SK-N-SH treated with all-trans-retinoic acid at 6 μM for 48 hours (cell line): ENCODE measurements at regions not wholly inside any gene's neighbourhood (a gene's known extent, or its start where the extent isn't known, plus 50 kb on each side); places are given as distances from the start of the nearest gene placed in this dataset.

Source experiments
- ATAC-seq: fragments of 200-7000 bp; cut with Tn5 transposase; 3 replicates; pipeline ENCODE4 v1.9.1; 2020; ENCODE audit warnings: mild to moderate bottlenecking, moderate library complexity
- BACH2 ChIP-seq: fragments of 250-450 bp; sonication (Bioruptor Pico); IDR thresholded peaks from 2 replicates; pipeline ENCODE4 v1.9.0; 2021; ENCODE audit warnings: mild to moderate bottlenecking, borderline replicate concordance
- CSDC2 ChIP-seq: fragments of 250-450 bp; sonication (Bioruptor Pico); IDR thresholded peaks from 2 replicates; pipeline ENCODE4 v1.5.0; 2020; ENCODE audit warnings: mild to moderate bottlenecking, moderate library complexity
- ISL1 ChIP-seq: fragments of 250-450 bp; sonication (Bioruptor Pico); IDR thresholded peaks from 2 replicates; pipeline ENCODE4 v2.1.2; 2022; ENCODE audit warnings: mild to moderate bottlenecking, moderate library complexity
- OSR1 ChIP-seq: fragments of 250-450 bp; sonication (Bioruptor Pico); IDR thresholded peaks from 2 replicates; pipeline ENCODE4 v1.8.0; 2022; ENCODE audit warnings: moderate library complexity, mild to moderate bottlenecking, inconsistent platforms
- PPARA ChIP-seq: fragments of 250-450 bp; sonication (Bioruptor Pico); IDR thresholded peaks from 2 replicates; pipeline ENCODE4 v1.5.0; 2020; ENCODE audit warnings: mild to moderate bottlenecking, borderline replicate concordance
- RARB ChIP-seq: fragments of 250-450 bp; sonication (Bioruptor Pico); IDR thresholded peaks from 2 replicates; pipeline ENCODE4 v1.8.0; 2021; ENCODE audit warnings: mild to moderate bottlenecking, moderate library complexity
- SNAI2 ChIP-seq: fragments of 250-450 bp; sonication (Bioruptor Pico); IDR thresholded peaks from 2 replicates; pipeline ENCODE4 v1.5.0; 2020; ENCODE audit warnings: mild to moderate bottlenecking, moderate library complexity
- TCF4 ChIP-seq: fragments of 250-450 bp; sonication (Bioruptor Pico); IDR thresholded peaks from 2 replicates; pipeline ENCODE4 v1.8.0; 2021; ENCODE audit warnings: mild to moderate bottlenecking, moderate library complexity, borderline replicate concordance
- TOX ChIP-seq: fragments of 250-450 bp; sonication (Bioruptor Pico); IDR thresholded peaks from 2 replicates; pipeline ENCODE4 v1.8.0; 2021; ENCODE audit warnings: mild to moderate bottlenecking, moderate library complexity, borderline replicate concordance
- ZFP3 ChIP-seq: fragments of 250-450 bp; sonication (Bioruptor Pico); IDR thresholded peaks from 2 replicates; pipeline ENCODE4 v1.5.0; 2020; ENCODE audit warnings: mild to moderate bottlenecking, moderate library complexity
- ZFP30 ChIP-seq: fragments of 450-650 bp; formaldehyde crosslinking; IDR thresholded peaks from 2 replicates; pipeline ENCODE4 v1.5.0; 2022; ENCODE audit warnings: mild to moderate bottlenecking, moderate library complexity
- ZNF565 ChIP-seq: fragments of 450-650 bp; formaldehyde crosslinking; conservative IDR thresholded peaks from 2 replicates; pipeline ENCODE4 v1.5.0; 2020; ENCODE audit warnings: low read depth, mild to moderate bottlenecking, moderate library complexity
- ZNF70 ChIP-seq: fragments of 450-650 bp; formaldehyde crosslinking; IDR thresholded peaks from 2 replicates; pipeline ENCODE4 v1.5.0; 2020; ENCODE audit warnings: mild to moderate bottlenecking, moderate library complexity
- ZNF8 ChIP-seq: fragments of 450-650 bp; formaldehyde crosslinking; IDR thresholded peaks from 2 replicates; pipeline ENCODE4 v1.5.0; 2020; ENCODE audit warnings: mild to moderate bottlenecking, moderate library complexity
- TF ChIP-seq, protein P1 (sequence below): fragments of 250-450 bp; sonication (Bioruptor Pico); IDR thresholded peaks from 2 replicates; pipeline ENCODE4 v1.5.1; 2021; ENCODE audit warnings: mild to moderate bottlenecking, moderate library complexity
- TF ChIP-seq, protein P2 (sequence below): fragments of 250-450 bp; sonication (Bioruptor Pico); IDR thresholded peaks from 2 replicates; pipeline ENCODE4 v1.8.0; 2020; ENCODE audit warnings: mild to moderate bottlenecking, moderate library complexity, borderline replicate concordance
- TF ChIP-seq, protein P3 (sequence below): fragments of 250-450 bp; sonication (Bioruptor Pico); IDR thresholded peaks from 2 replicates; pipeline ENCODE4 v1.5.0; 2020; ENCODE audit warnings: mild to moderate bottlenecking, moderate library complexity

DNA sequence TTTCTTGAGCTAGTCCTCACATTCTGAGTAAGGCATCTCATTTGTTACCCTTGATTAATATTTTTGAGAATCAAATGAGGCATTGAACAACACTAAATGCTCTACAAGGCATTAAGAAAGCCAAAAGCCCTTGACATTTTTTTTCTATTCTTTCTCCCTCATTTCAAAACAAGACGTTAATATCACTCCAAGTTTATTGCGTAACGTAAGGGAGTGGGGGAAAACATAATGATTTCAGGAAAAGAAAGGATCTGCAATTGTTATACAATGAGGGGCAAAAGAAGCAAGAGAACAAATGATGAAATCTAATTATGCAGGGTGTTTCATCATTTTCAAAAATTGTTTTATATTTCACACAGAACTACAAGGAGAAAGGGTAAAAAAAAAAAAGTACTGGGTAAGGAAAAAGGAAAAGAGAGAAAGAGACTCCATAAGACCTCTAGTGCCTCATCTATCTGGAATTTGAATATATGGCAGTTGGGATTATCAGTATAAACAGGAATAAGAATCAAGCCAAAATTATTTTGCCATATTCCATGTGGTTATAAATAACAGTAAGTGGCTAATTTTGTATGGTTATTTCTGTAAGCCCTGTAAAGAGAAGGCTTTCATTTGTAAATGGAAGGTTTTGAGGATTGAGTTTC is 163.0 kb downstream of the ABCA8 start:
- ATAC-seq = no peak
- TF ChIP-seq SNAI2 (CRISPR knock-in tag) (no peak), ZNF8 (CRISPR knock-in tag) (no peak), BACH2 (no peak), ZNF70 (CRISPR knock-in tag) (no peak), RARB (CRISPR knock-in tag) (no peak), TCF4 (CRISPR knock-in tag) (no peak), CSDC2 (CRISPR knock-in tag) (no peak), OSR1 (no peak), ISL1 (CRISPR knock-in tag) (no peak), ZFP30 (CRISPR knock-in tag) (no peak), PPARA (no peak)
- TF ChIP-seq, protein P1, sequence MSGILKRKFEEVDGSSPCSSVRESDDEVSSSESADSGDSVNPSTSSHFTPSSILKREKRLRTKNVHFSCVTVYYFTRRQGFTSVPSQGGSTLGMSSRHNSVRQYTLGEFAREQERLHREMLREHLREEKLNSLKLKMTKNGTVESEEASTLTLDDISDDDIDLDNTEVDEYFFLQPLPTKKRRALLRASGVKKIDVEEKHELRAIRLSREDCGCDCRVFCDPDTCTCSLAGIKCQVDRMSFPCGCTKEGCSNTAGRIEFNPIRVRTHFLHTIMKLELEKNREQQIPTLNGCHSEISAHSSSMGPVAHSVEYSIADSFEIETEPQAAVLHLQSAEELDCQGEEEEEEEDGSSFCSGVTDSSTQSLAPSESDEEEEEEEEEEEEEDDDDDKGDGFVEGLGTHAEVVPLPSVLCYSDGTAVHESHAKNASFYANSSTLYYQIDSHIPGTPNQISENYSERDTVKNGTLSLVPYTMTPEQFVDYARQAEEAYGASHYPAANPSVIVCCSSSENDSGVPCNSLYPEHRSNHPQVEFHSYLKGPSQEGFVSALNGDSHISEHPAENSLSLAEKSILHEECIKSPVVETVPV (CRISPR knock-in tag) = no peak
- TF ChIP-seq, protein P2, sequence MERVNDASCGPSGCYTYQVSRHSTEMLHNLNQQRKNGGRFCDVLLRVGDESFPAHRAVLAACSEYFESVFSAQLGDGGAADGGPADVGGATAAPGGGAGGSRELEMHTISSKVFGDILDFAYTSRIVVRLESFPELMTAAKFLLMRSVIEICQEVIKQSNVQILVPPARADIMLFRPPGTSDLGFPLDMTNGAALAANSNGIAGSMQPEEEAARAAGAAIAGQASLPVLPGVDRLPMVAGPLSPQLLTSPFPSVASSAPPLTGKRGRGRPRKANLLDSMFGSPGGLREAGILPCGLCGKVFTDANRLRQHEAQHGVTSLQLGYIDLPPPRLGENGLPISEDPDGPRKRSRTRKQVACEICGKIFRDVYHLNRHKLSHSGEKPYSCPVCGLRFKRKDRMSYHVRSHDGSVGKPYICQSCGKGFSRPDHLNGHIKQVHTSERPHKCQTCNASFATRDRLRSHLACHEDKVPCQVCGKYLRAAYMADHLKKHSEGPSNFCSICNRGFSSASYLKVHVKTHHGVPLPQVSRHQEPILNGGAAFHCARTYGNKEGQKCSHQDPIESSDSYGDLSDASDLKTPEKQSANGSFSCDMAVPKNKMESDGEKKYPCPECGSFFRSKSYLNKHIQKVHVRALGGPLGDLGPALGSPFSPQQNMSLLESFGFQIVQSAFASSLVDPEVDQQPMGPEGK = no peak
- TF ChIP-seq, protein P3, sequence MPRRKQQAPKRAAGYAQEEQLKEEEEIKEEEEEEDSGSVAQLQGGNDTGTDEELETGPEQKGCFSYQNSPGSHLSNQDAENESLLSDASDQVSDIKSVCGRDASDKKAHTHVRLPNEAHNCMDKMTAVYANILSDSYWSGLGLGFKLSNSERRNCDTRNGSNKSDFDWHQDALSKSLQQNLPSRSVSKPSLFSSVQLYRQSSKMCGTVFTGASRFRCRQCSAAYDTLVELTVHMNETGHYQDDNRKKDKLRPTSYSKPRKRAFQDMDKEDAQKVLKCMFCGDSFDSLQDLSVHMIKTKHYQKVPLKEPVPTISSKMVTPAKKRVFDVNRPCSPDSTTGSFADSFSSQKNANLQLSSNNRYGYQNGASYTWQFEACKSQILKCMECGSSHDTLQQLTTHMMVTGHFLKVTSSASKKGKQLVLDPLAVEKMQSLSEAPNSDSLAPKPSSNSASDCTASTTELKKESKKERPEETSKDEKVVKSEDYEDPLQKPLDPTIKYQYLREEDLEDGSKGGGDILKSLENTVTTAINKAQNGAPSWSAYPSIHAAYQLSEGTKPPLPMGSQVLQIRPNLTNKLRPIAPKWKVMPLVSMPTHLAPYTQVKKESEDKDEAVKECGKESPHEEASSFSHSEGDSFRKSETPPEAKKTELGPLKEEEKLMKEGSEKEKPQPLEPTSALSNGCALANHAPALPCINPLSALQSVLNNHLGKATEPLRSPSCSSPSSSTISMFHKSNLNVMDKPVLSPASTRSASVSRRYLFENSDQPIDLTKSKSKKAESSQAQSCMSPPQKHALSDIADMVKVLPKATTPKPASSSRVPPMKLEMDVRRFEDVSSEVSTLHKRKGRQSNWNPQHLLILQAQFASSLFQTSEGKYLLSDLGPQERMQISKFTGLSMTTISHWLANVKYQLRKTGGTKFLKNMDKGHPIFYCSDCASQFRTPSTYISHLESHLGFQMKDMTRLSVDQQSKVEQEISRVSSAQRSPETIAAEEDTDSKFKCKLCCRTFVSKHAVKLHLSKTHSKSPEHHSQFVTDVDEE (CRISPR knock-in tag) = no peak
- TF ChIP-seq, all 23 proteins: peak for 0

DNA sequence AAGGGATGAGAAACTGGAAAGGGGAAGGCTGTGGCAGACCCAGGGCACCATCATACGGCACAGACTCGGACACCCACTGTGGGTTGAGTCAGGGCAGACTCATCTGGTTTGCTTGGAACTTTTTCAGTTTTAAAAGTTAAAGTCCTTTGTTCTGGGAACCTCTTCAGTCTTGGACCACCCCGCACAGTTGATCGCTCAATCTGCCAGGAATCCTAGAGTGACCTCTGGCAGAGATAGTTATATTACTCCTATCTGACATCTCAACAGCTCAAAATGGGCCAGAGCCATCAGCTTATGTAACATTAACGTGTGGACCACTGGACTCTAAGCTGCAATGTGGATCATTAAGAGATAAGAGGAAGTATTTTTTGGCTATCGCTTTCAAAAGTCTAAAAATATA is 164.3 kb downstream of the ABCA8 start:
- ATAC-seq = no peak

More for the DNA sequence above, 164.3 kb downstream of the ABCA8 start:
- TF ChIP-seq, protein P2 = no peak
- TF ChIP-seq ZNF70 (CRISPR knock-in tag) (no peak), TCF4 (CRISPR knock-in tag) (no peak), CSDC2 (CRISPR knock-in tag) (no peak), ZNF565 (CRISPR knock-in tag) (no peak), PPARA (no peak), TOX (CRISPR knock-in tag) (no peak), ZFP3 (CRISPR knock-in tag) (no peak)
- TF ChIP-seq, protein P3 (CRISPR knock-in tag) = no peak
